ENCODE measurements at regions not wholly inside any gene's neighbourhood (a gene's known extent, or its start where the extent isn't known, plus 50 kb on each side); places are given as distances from the start of the nearest gene placed in this dataset.
A peak's percentile ranks its signal among the peaks of the same experiment; 100 is the strongest.
"Not testable (repeated sequence)": the region's sequence is repeated elsewhere in the genome, so short reads cannot be mapped to it uniquely, and the experiment has no call there.

DNA sequence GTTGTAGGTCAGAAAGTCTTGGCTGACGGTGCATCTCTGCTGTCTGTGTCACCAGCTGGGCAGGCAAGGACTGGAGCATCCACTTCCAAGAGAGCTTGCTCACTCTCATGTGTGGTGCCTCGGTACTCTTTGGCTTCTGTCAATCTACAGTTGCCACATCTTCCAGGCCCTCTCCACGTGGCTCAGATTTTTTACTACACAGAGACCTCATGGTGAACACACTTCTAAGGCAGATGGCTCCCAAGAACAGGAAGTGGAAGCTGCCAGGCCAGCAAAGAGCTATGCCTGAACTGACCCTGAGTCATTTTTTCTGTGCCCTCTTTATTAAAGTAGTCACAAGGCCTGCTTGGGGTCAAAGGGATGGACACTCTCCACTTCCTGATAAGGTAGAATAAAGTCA is 351.5 kb upstream of the AUTS2 start:
- H3K9me3 Mint-ChIP-seq = no peaks in the 10 kb centered on the region
- H3K4me1 Mint-ChIP-seq (ENCODE audit: unreplicated experiment) = peaks cover 18% of the 10 kb centered on the region
- peaks cover 9% of the 10 kb centered on the region for H3K27me3 Mint-ChIP-seq
- no peaks in the 10 kb centered on the region for H3K36me3 Mint-ChIP-seq
- DNase-seq (ENCODE audit: extremely low spot score, unreplicated experiment) = no peak
- no peak for TF ChIP-seq CTCF (conservative IDR thresholded peaks at IDR 0.05)
- no peak overlapping the region for H3K4me3 Mint-ChIP-seq
- no peak overlapping the region for H3K27ac Mint-ChIP-seq

GRCh38 chr7:69248382-69248828 is 349.9 kb upstream of the AUTS2 start:
- H3K27ac Mint-ChIP-seq; DNase-seq (ENCODE audit: extremely low spot score, unreplicated experiment); H3K9me3 Mint-ChIP-seq; H3K36me3 Mint-ChIP-seq; H3K27me3 Mint-ChIP-seq: not testable (repeated sequence)
- Mint-ChIP-seq H3K4me1 (ENCODE audit: unreplicated experiment) (peaks cover 23% of the 10 kb centered on the region), H3K4me3 (peak overlapping the region; percentile 32)

DNA sequence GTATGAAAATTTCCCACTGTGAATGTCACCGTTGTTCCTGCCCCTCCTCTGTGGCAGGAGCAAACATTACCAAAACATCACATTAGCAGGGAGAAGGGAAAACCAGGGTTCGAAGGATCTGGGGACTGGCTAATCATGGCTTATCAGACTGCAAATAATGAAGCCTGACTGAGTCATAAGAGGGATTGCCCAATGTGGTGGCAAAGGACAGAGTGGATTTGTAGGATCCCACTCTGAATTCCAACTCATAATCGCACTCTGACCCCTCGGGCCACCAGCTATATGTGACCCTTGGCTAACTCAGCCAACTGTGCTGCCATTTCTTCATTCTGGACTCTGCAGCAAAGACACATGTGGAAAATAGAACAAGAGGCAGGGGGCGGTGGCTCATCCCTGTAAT is 347.3 kb upstream of the AUTS2 start:
- DNase-seq (ENCODE audit: extremely low spot score, unreplicated experiment) = no peak
- no peak for TF ChIP-seq CTCF (conservative IDR thresholded peaks at IDR 0.05)
- no peak overlapping the region for H3K4me3 Mint-ChIP-seq
- peaks cover 30% of the 10 kb centered on the region for H3K4me1 Mint-ChIP-seq (ENCODE audit: unreplicated experiment)
- no peak overlapping the region for H3K27ac Mint-ChIP-seq
- peaks cover 4% of the 10 kb centered on the region for H3K9me3 Mint-ChIP-seq
- peaks cover 19% of the 10 kb centered on the region for H3K27me3 Mint-ChIP-seq
- no peaks in the 10 kb centered on the region for H3K36me3 Mint-ChIP-seq

DNA sequence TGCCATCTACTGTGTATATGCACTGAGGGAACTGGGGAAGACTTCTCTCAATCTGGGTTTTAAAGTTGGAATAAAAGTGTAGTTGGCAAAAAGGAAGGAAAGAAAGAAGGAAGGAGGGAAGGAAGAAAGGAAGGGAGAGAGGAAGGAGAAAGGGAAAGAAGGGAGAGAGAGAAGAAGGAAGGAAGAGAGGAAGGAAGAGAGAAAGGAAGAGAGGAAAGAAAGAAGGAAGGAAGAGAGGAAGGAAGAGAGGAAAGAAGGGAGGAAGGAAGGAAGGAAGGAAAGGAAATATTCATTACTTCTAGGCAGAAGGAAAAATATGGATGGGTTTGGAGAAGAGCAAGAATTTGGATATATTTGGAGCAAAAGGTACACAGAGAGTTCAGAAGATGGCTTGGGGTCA is 343.6 kb upstream of the AUTS2 start:
- Mint-ChIP-seq H3K27ac (no peak overlapping the region), H3K27me3 (peaks cover 23% of the 10 kb centered on the region), H3K9me3 (peaks cover 4% of the 10 kb centered on the region), H3K4me3 (no peak overlapping the region), H3K4me1 (ENCODE audit: unreplicated experiment) (peaks cover 15% of the 10 kb centered on the region), H3K36me3 (no peaks in the 10 kb centered on the region)
- TF ChIP-seq CTCF (conservative IDR thresholded peaks at IDR 0.05) = no peak
- no peak for DNase-seq (ENCODE audit: extremely low spot score, unreplicated experiment)

- DNase-seq (ENCODE audit: extremely low spot score, unreplicated experiment) = no peak
- no peak overlapping the region for H3K4me3 Mint-ChIP-seq
- TF ChIP-seq CTCF (conservative IDR thresholded peaks at IDR 0.05) = no peak
- peaks cover 23% of the 10 kb centered on the region for H3K27me3 Mint-ChIP-seq
- H3K9me3 Mint-ChIP-seq = peaks cover 4% of the 10 kb centered on the region
- peaks cover 20% of the 10 kb centered on the region for H3K4me1 Mint-ChIP-seq (ENCODE audit: unreplicated experiment)
- H3K36me3 Mint-ChIP-seq = no peaks in the 10 kb centered on the region
- no peak overlapping the region for H3K27ac Mint-ChIP-seq
Measured at GRCh38 chr7:69256634-69257081, 341.6 kb upstream of the AUTS2 start.

GRCh38 chr7:69257592-69257991 is 340.7 kb upstream of the AUTS2 start:
- Mint-ChIP-seq H3K4me3 (no peak overlapping the region), H3K4me1 (ENCODE audit: unreplicated experiment) (peaks cover 20% of the 10 kb centered on the region), H3K36me3 (no peaks in the 10 kb centered on the region), H3K27ac (no peak overlapping the region), H3K9me3 (peaks cover 4% of the 10 kb centered on the region), H3K27me3 (peaks cover 23% of the 10 kb centered on the region)
- no peak for TF ChIP-seq CTCF (conservative IDR thresholded peaks at IDR 0.05)
- no peak for DNase-seq (ENCODE audit: extremely low spot score, unreplicated experiment)

Measured in type B pancreatic cell (in vitro differentiated cells).